Trophoblast cell (in vitro differentiated cells and primary cell): ENCODE measurements at regions not wholly inside any gene's neighbourhood (a gene's known extent, or its start where the extent isn't known, plus 50 kb on each side); places are given as distances from the start of the nearest gene placed in this dataset.
A peak's percentile ranks its signal among the peaks of the same experiment; 100 is the strongest.

Experiments
- DNase-seq, 2 donors: peaks; one replicate each; pipeline ENCODE4 v3.0.0-alpha.2; 2016
- H2AFZ ChIP-seq: 2 replicates; pipeline ENCODE4 v1.6.1; 2013; ENCODE audit warnings: low read length, moderate library complexity, mild to moderate bottlenecking; ENCODE audit not compliant: insufficient read depth, poor library complexity
- H2AK5ac ChIP-seq: 2 replicates; pipeline ENCODE4 v1.6.1; 2013; ENCODE audit warnings: mild to moderate bottlenecking, low read length
- H2BK120ac ChIP-seq: 2 replicates; pipeline ENCODE4 v1.6.1; 2013; ENCODE audit warnings: low read length, mild to moderate bottlenecking, moderate library complexity; ENCODE audit not compliant: insufficient read depth, poor library complexity
- H2BK12ac ChIP-seq: 2 replicates; pipeline ENCODE4 v1.6.1; 2013; ENCODE audit warnings: mild to moderate bottlenecking, low read length, moderate library complexity
- H2BK5ac ChIP-seq: 2 replicates; pipeline ENCODE4 v1.6.1; 2013; ENCODE audit warnings: low read length, low read depth, moderate library complexity, mild to moderate bottlenecking; ENCODE audit not compliant: poor library complexity
- H3K14ac ChIP-seq: 2 replicates; pipeline ENCODE4 v1.6.1; 2013; ENCODE audit warnings: mild to moderate bottlenecking, low read length
- H3K18ac ChIP-seq: 2 replicates; pipeline ENCODE4 v1.6.1; 2013; ENCODE audit warnings: mild to moderate bottlenecking, low read length
- H3K23ac ChIP-seq: 2 replicates; pipeline ENCODE4 v1.6.1; 2013; ENCODE audit warnings: low read length
- H3K27ac ChIP-seq: 2 replicates; pipeline ENCODE4 v1.5.1; 2013; ENCODE audit warnings: low read depth, mild to moderate bottlenecking, inconsistent platforms, low read length, moderate library complexity
- H3K27me3 ChIP-seq: 2 replicates; pipeline ENCODE4 v1.6.1; 2013; ENCODE audit warnings: inconsistent platforms, mild to moderate bottlenecking, low read length, moderate library complexity; ENCODE audit not compliant: insufficient read depth
- H3K36me3 ChIP-seq, 2 experiments: 1 replicate in 1 of 2; 2 replicates in 1 of 2; pipeline ENCODE4 v1.6.1; 2013; ENCODE audit warnings: low read length in 2 of 2, mild to moderate bottlenecking in 2 of 2, moderate library complexity in 1 of 2; ENCODE audit not compliant: insufficient read depth in 2 of 2, control insufficient read depth in 1 of 2
- H3K4ac ChIP-seq: 2 replicates; pipeline ENCODE4 v1.6.1; 2013; ENCODE audit warnings: low read depth, mild to moderate bottlenecking, low read length, moderate library complexity
- H3K4me1 ChIP-seq, 2 experiments: 1 replicate in 1 of 2; 2 replicates in 1 of 2; pipeline ENCODE4 v1.6.1; 2013; ENCODE audit warnings: low read length in 2 of 2, mild to moderate bottlenecking in 2 of 2, moderate library complexity in 1 of 2; ENCODE audit not compliant: insufficient read depth in 2 of 2, control insufficient read depth in 1 of 2
- H3K4me2 ChIP-seq: 2 replicates; pipeline ENCODE4 v1.6.1; 2013; ENCODE audit warnings: inconsistent platforms, mild to moderate bottlenecking, low read length, moderate library complexity
- H3K4me3 ChIP-seq: 2 replicates; pipeline ENCODE4 v1.5.1; 2013; ENCODE audit warnings: mild to moderate bottlenecking, low read depth, low read length, inconsistent platforms
- H3K79me1 ChIP-seq: one replicate; pipeline ENCODE4 v1.6.1; 2013; ENCODE audit warnings: low read length
- H3K79me2 ChIP-seq: 2 replicates; pipeline ENCODE4 v1.6.1; 2013; ENCODE audit warnings: low read length, mild to moderate bottlenecking; ENCODE audit not compliant: control insufficient read depth, insufficient read depth, poor library complexity
- H3K9ac ChIP-seq: 2 replicates; pipeline ENCODE4 v1.6.1; 2013; ENCODE audit warnings: mild to moderate bottlenecking, low read length
- H3K9me3 ChIP-seq: 2 replicates; pipeline ENCODE4 v1.6.1; 2013; ENCODE audit warnings: low read depth, mild to moderate bottlenecking, control low read depth, inconsistent platforms, low read length; ENCODE audit not compliant: insufficient read depth
- H4K12ac ChIP-seq: 2 replicates; pipeline ENCODE4 v1.6.1; 2013; ENCODE audit warnings: low read depth, mild to moderate bottlenecking, low read length, moderate library complexity
- H4K8ac ChIP-seq: 2 replicates; pipeline ENCODE4 v1.6.1; 2013; ENCODE audit warnings: low read depth, mild to moderate bottlenecking, low read length, moderate library complexity
- H4K91ac ChIP-seq: one replicate; pipeline ENCODE4 v1.6.1; 2013; ENCODE audit warnings: low read depth, mild to moderate bottlenecking, low read length, moderate library complexity
- WGBS: extraction: QIAGEN DNeasy Blood & Tissue Kit; methylation state at CpG from one replicate; pipeline ENCODE4 v1.1.7; 2013; ENCODE audit warnings: missing lambda C conversion rate; ENCODE audit not compliant: insufficient read length, insufficient coverage; ENCODE audit errors: extremely low coverage; 5-methylcytosine and 5-hydroxymethylcytosine counted together

GRCh38 chr15:69902414-69903062 is 195.2 kb downstream of the TLE3 start:
- no peak overlapping the region for H2BK12ac ChIP-seq
- no peak overlapping the region for H4K8ac ChIP-seq
- no peak overlapping the region for H3K27ac ChIP-seq
- H4K91ac ChIP-seq = no peak overlapping the region
- no peak overlapping the region for H2BK120ac ChIP-seq
- DNase-seq = no peak
- H3K27me3 ChIP-seq = no peaks in the 10 kb centered on the region
- H3K36me3 ChIP-seq = no peaks in the 10 kb centered on the region
- H3K9ac ChIP-seq = no peak overlapping the region
- no peak overlapping the region for H3K4me3 ChIP-seq
- WGBS = no CpG with 5 or more reads among the region's 7 CpGs
- H3K4me2 ChIP-seq = no peak overlapping the region
- no peaks in the 10 kb centered on the region for H3K9me3 ChIP-seq
- peaks cover 10 to 12% of the 10 kb centered on the region in 2 experiments for H3K4me1 ChIP-seq
- H3K4ac ChIP-seq = no peak overlapping the region
- no peak overlapping the region for H3K14ac ChIP-seq
- H2AFZ ChIP-seq = no peak overlapping the region
- H2BK5ac ChIP-seq = no peak overlapping the region
- no peaks in the 10 kb centered on the region for H3K79me1 ChIP-seq
- H4K12ac ChIP-seq = no peak overlapping the region
- no peaks in the 10 kb centered on the region for H3K79me2 ChIP-seq
- H3K23ac ChIP-seq = no peak overlapping the region
- no peak overlapping the region for H3K18ac ChIP-seq
- no peak overlapping the region for H2AK5ac ChIP-seq

- no peaks in the 10 kb centered on the region for H3K9me3 ChIP-seq
- H3K18ac ChIP-seq = no peak overlapping the region
- peaks cover 10 to 12% of the 10 kb centered on the region in 2 experiments for H3K4me1 ChIP-seq
- no peak overlapping the region for H2BK5ac ChIP-seq
- H3K9ac ChIP-seq = no peak overlapping the region
- H3K14ac ChIP-seq = no peak overlapping the region
- no peak overlapping the region for H3K4ac ChIP-seq
- no peaks in the 10 kb centered on the region for H3K36me3 ChIP-seq
- H3K79me2 ChIP-seq = no peaks in the 10 kb centered on the region
- H2BK12ac ChIP-seq = no peak overlapping the region
- no peak overlapping the region for H3K4me2 ChIP-seq
- no peak overlapping the region for H3K27ac ChIP-seq
- H3K4me3 ChIP-seq = no peak overlapping the region
- DNase-seq = peak; percentile 63 to 69
- H2AFZ ChIP-seq = no peak overlapping the region
- no peak overlapping the region for H3K23ac ChIP-seq
- no peak overlapping the region for H4K8ac ChIP-seq
- no peaks in the 10 kb centered on the region for H3K27me3 ChIP-seq
- H2BK120ac ChIP-seq = no peak overlapping the region
- H4K12ac ChIP-seq = no peak overlapping the region
- H4K91ac ChIP-seq = no peak overlapping the region
- H3K79me1 ChIP-seq = no peaks in the 10 kb centered on the region
- H2AK5ac ChIP-seq = no peak overlapping the region
- no CpG with 5 or more reads among the region's 11 CpGs for WGBS
Observed at GRCh38 chr15:69903470-69904469, 193.9 kb downstream of the TLE3 start.

GRCh38 chr15:69906256-69907185 is 191.2 kb downstream of the TLE3 start:
- Histone ChIP-seq H3K18ac (no peak overlapping the region), H2BK120ac (no peak overlapping the region), H3K27ac (no peak overlapping the region), H3K79me2 (no peaks in the 10 kb centered on the region), H3K79me1 (no peaks in the 10 kb centered on the region), H4K91ac (no peak overlapping the region), H4K12ac (no peak overlapping the region), H3K36me3 (no peaks in the 10 kb centered on the region), H2AK5ac (no peak overlapping the region), H3K4me1 (peaks cover 10 to 12% of the 10 kb centered on the region in 2 experiments), H3K27me3 (no peaks in the 10 kb centered on the region), H3K14ac (no peak overlapping the region), H3K23ac (no peak overlapping the region), H3K4me3 (no peak overlapping the region), H3K4ac (no peak overlapping the region), H2BK5ac (no peak overlapping the region), H2AFZ (no peak overlapping the region), H3K4me2 (no peak overlapping the region), H2BK12ac (no peak overlapping the region), H3K9ac (no peak overlapping the region), H4K8ac (no peak overlapping the region), H3K9me3 (peaks cover 1% of the 10 kb centered on the region)
- no CpG with 5 or more reads among the region's 11 CpGs for WGBS
- peak; percentile 73 to 83 for DNase-seq

- no peaks in the 10 kb centered on the region for H3K79me1 ChIP-seq
- H2AFZ ChIP-seq = no peak overlapping the region
- no peak overlapping the region for H4K8ac ChIP-seq
- H3K18ac ChIP-seq = no peak overlapping the region
- H3K4me3 ChIP-seq = no peak overlapping the region
- H3K36me3 ChIP-seq = no peaks in the 10 kb centered on the region
- no peak overlapping the region for H2AK5ac ChIP-seq
- H3K14ac ChIP-seq = no peak overlapping the region
- no peak overlapping the region for H2BK120ac ChIP-seq
- H3K9ac ChIP-seq = no peak overlapping the region
- no peaks in the 10 kb centered on the region for H3K79me2 ChIP-seq
- no peak overlapping the region for H4K12ac ChIP-seq
- H3K4ac ChIP-seq = no peak overlapping the region
- no peak overlapping the region for H3K4me2 ChIP-seq
- H3K9me3 ChIP-seq = peaks cover 1% of the 10 kb centered on the region
- H3K23ac ChIP-seq = no peak overlapping the region
- no peak overlapping the region for H3K27ac ChIP-seq
- H4K91ac ChIP-seq = no peak overlapping the region
- no peak overlapping the region for H2BK12ac ChIP-seq
- no peaks in the 10 kb centered on the region for H3K27me3 ChIP-seq
- no peak for DNase-seq
- no peak overlapping the region for H2BK5ac ChIP-seq
- peaks cover 8 to 10% of the 10 kb centered on the region in 2 experiments for H3K4me1 ChIP-seq
- WGBS = no CpG with 5 or more reads among the region's 1 CpG
Observed at GRCh38 chr15:69908060-69908459, 189.7 kb downstream of the TLE3 start.
